Loucy (cell line): ENCODE measurements at regions not wholly inside any gene's neighbourhood (a gene's known extent, or its start where the extent isn't known, plus 50 kb on each side); places are given as distances from the start of the nearest gene placed in this dataset.

Experiments used
- EZH2phosphoT487 ChIP-seq: fragments of 200-600 bp; IDR thresholded peaks from 2 replicates; pipeline ENCODE4 v1.6.1; 2018; ENCODE audit warnings: antibody characterized with exemption, mild to moderate bottlenecking, moderate library complexity, borderline replicate concordance
- TF ChIP-seq, protein P1 (sequence below): fragments of 200-600 bp; sonication (generic); conservative IDR thresholded peaks from 2 replicates; pipeline ENCODE4 v1.5.1; 2014; ENCODE audit warnings: mild to moderate bottlenecking, antibody characterized with exemption, low read length

DNA sequence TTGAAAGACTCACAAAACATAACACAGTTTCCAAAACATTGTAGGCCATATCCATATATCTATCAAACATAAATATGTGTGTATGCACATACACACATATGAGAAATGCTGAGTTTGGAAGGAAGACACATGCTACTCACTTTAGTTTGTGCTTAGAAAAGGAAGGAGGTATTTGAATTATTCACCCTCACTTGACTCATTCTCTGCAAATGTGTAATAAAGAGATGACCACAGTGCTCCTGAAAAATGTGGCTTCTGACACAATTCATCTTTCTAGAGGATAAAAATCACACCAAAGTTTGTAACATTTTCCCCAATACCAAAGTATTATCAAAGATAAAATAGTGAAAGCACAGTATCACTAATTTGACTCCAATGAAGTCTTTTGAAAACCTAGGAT lies 950.1 kb downstream of the FAT4 start:
- TF ChIP-seq, protein P1, sequence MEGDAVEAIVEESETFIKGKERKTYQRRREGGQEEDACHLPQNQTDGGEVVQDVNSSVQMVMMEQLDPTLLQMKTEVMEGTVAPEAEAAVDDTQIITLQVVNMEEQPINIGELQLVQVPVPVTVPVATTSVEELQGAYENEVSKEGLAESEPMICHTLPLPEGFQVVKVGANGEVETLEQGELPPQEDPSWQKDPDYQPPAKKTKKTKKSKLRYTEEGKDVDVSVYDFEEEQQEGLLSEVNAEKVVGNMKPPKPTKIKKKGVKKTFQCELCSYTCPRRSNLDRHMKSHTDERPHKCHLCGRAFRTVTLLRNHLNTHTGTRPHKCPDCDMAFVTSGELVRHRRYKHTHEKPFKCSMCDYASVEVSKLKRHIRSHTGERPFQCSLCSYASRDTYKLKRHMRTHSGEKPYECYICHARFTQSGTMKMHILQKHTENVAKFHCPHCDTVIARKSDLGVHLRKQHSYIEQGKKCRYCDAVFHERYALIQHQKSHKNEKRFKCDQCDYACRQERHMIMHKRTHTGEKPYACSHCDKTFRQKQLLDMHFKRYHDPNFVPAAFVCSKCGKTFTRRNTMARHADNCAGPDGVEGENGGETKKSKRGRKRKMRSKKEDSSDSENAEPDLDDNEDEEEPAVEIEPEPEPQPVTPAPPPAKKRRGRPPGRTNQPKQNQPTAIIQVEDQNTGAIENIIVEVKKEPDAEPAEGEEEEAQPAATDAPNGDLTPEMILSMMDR = no peak
- TF ChIP-seq EZH2phosphoT487 = no peak
